HCT116 (cell line): ENCODE measurements at regions not wholly inside any gene's neighbourhood (a gene's known extent, or its start where the extent isn't known, plus 50 kb on each side); places are given as distances from the start of the nearest gene placed in this dataset.

Experiments
- ATAC-seq: fragments of 200-7000 bp; cut with Tn5 transposase; 2 replicates; pipeline ENCODE4 v1.9.1; 2020; ENCODE audit warnings: mild to moderate bottlenecking, moderate library complexity
- BruUV-seq: library from RNA; stranded (reverse); fragments of 400-500 nt; replicated peaks from 2 replicates; lab custom pipeline; 2021; lab: Mats Ljungman, UMichigan
- CTCF ChIA-PET: fragments of 300-600 bp; sonication (Branson Sonifier 250); formaldehyde crosslinking; loops from one replicate; lab custom pipeline; 2021; ENCODE audit warnings: antibody characterized with exemption; lab: Charles Lee
- POLR2A ChIA-PET: fragments of 300-600, 350-600 bp; sonication (Branson Sonifier 250); formaldehyde crosslinking; loops from one replicate; lab custom pipeline; 2021; ENCODE audit warnings: antibody characterized with exemption; lab: Charles Lee
- RAD21 ChIA-PET, 2 experiments: fragments of 300-600 bp; sonication (Branson Sonifier 250); formaldehyde crosslinking; loops; one replicate each; lab custom pipeline; 2023; ENCODE audit warnings: low total read pairs in 2 of 2; ENCODE audit not compliant: uncharacterized antibody in 2 of 2, unreplicated experiment in 2 of 2, low non-redundant PET in 1 of 2; lab: Charles Lee
- DNase-seq: peaks from one replicate; pipeline ENCODE4 v3.0.0-alpha.2; 2010; ENCODE audit warnings: low read depth, low spot score
- H2AFZ ChIP-seq: fragments of 200-600 bp; shearing (Covaris generic), sonication (generic); 2 replicates; pipeline ENCODE4 v1.6.1; 2017; ENCODE audit warnings: low read depth, mixed run types, mixed read lengths, antibody characterized with exemption, low read length; ENCODE audit not compliant: poor library complexity, severe bottlenecking
- H3K27ac ChIP-seq: 2 replicates; pipeline ENCODE4 v1.5.1; 2012; ENCODE audit warnings: low read depth, low read length
- H3K27me3 ChIP-seq: fragments of 200-600 bp; sonication (generic); 2 replicates; pipeline ENCODE4 v1.6.1; 2016; ENCODE audit warnings: mixed run types, low read length, mixed read lengths; ENCODE audit not compliant: insufficient read depth
- H3K36me3 ChIP-seq, 2 experiments: fragments of 200-500 bp in 1 of 2; fragments of 200-600 bp in 1 of 2; sonication (Bioruptor generic) in 1 of 2; sonication (generic) in 1 of 2; 2 replicates each; pipeline versions ENCODE4 v1.5.1 to v1.6.1; 2014 to 2016; ENCODE audit warnings: low read length in 2 of 2, inconsistent platforms in 1 of 2, mixed read lengths in 1 of 2, mixed run types in 1 of 2; ENCODE audit not compliant: insufficient read depth in 2 of 2, control insufficient read depth in 1 of 2
- H3K4me1 ChIP-seq, 2 experiments: fragments of 200-600 bp in 1 of 2; sonication (generic) in 1 of 2; 2 replicates each; pipeline versions ENCODE4 v1.5.1 to v1.6.1; 2012 to 2017; ENCODE audit warnings: low read length in 2 of 2, inconsistent platforms in 1 of 2, mild to moderate bottlenecking in 1 of 2, mixed read lengths in 1 of 2, mixed run types in 1 of 2, moderate library complexity in 1 of 2; ENCODE audit not compliant: insufficient read depth in 2 of 2, control insufficient read depth in 1 of 2
- H3K4me2 ChIP-seq: fragments of 200-600 bp; sonication (generic); 2 replicates; pipeline ENCODE4 v1.6.1; 2017; ENCODE audit warnings: mixed run types, low read length, mixed read lengths
- H3K4me3 ChIP-seq, 2 experiments: fragments of 200-600 bp in 1 of 2; sonication (generic) in 1 of 2; replicated peaks in 1 of 2; 2 replicates each; pipeline ENCODE4 v1.5.1; 2011 to 2016; ENCODE audit warnings: low read length in 2 of 2, control low read depth in 1 of 2, low read depth in 1 of 2, mild to moderate bottlenecking in 1 of 2, mixed read lengths in 1 of 2, mixed run types in 1 of 2
- H3K79me2 ChIP-seq: fragments of 200-600 bp; sonication (generic); 2 replicates; pipeline ENCODE4 v1.6.1; 2017; ENCODE audit warnings: mild to moderate bottlenecking, mixed run types, low read length, moderate library complexity, mixed read lengths; ENCODE audit not compliant: insufficient read depth
- H3K9ac ChIP-seq: fragments of 200-600 bp; sonication (generic); 2 replicates; pipeline ENCODE4 v1.6.1; 2016; ENCODE audit warnings: low read length, mixed read lengths
- H3K9me2 ChIP-seq: fragments of 200-600 bp; sonication (generic), shearing (Covaris generic); 2 replicates; pipeline ENCODE4 v1.6.1; 2017; ENCODE audit warnings: mixed run types, mild to moderate bottlenecking, moderate library complexity; ENCODE audit not compliant: insufficient read depth
- H3K9me3 ChIP-seq, 2 experiments: fragments of 200-500 bp in 1 of 2; fragments of 200-600 bp in 1 of 2; sonication (Bioruptor generic) in 1 of 2; sonication (generic) in 1 of 2; 2 replicates each; pipeline ENCODE4 v1.6.1; 2014 to 2017; ENCODE audit warnings: low read length in 2 of 2, mixed read lengths in 2 of 2, inconsistent platforms in 1 of 2, low read depth in 1 of 2, mild to moderate bottlenecking in 1 of 2, mixed run types in 1 of 2, moderate library complexity in 1 of 2; ENCODE audit not compliant: control insufficient read depth in 1 of 2, insufficient read depth in 1 of 2
- H4K20me1 ChIP-seq: fragments of 200-600 bp; sonication (generic), shearing (Covaris generic); 2 replicates; pipeline ENCODE4 v1.6.1; 2017; ENCODE audit warnings: mixed run types, mild to moderate bottlenecking, moderate library complexity; ENCODE audit not compliant: insufficient read depth
- CEBPB ChIP-seq: IDR thresholded peaks from 2 replicates; pipeline ENCODE4 v1.6.1; 2012; ENCODE audit warnings: low read depth
- CTCF ChIP-seq, 3 experiments: fragments of 200-600 bp in 1 of 3; sonication (generic) in 1 of 3; IDR thresholded peaks in 2 of 3; conservative IDR thresholded peaks in 1 of 3; 2 replicates each; pipeline ENCODE4 v1.5.1; 2012 to 2017; ENCODE audit warnings: low read depth in 2 of 3, low read length in 2 of 3, antibody characterized with exemption in 1 of 3, borderline replicate concordance in 1 of 3, control low read depth in 1 of 3, mild to moderate bottlenecking in 1 of 3, mixed read lengths in 1 of 3, mixed run types in 1 of 3, moderate library complexity in 1 of 3; ENCODE audit not compliant: insufficient read depth in 1 of 3
- EGR1 ChIP-seq: IDR thresholded peaks from 2 replicates; pipeline ENCODE4 v1.6.1; 2012; ENCODE audit warnings: low read depth
- ELF1 ChIP-seq: IDR thresholded peaks from 2 replicates; pipeline ENCODE4 v1.6.1; 2012; ENCODE audit warnings: low read depth, borderline replicate concordance
- EZH2phosphoT487 ChIP-seq: fragments of 200-600 bp; IDR thresholded peaks from 2 replicates; pipeline ENCODE4 v1.6.1; 2018; ENCODE audit warnings: antibody characterized with exemption, borderline replicate concordance
- MAX ChIP-seq: IDR thresholded peaks from 2 replicates; pipeline ENCODE4 v1.6.1; 2012
- RAD21 ChIP-seq: IDR thresholded peaks from 2 replicates; pipeline ENCODE4 v1.6.1; 2012; ENCODE audit warnings: low read depth, mild to moderate bottlenecking
- SP1 ChIP-seq: IDR thresholded peaks from 2 replicates; pipeline ENCODE4 v1.6.1; 2012; ENCODE audit warnings: low read depth
- ZNF274 ChIP-seq: fragments of 200-500 bp; sonication (Bioruptor generic); IDR thresholded peaks from 2 replicates; pipeline ENCODE4 v1.6.1; 2014; ENCODE audit warnings: mild to moderate bottlenecking, low read depth, low read length, inconsistent platforms
- intact Hi-C: fragments of 100-400 bp; cut with micrococcal nuclease; formaldehyde crosslinking; loops from 2 replicates; pipeline ENCODE4 v1.10.0; 2022

GRCh38 chr3:180749322-180749721 is 70.0 kb upstream of the CCDC39 start:
- ChIA-PET RAD21 (no interaction called here), CTCF (no interaction called here), POLR2A (no interaction called here)
- H3K79me2 ChIP-seq = no peaks in the 10 kb centered on the region
- intact Hi-C loops = no loop called here
- H3K4me1 ChIP-seq = no peaks in the 10 kb centered on the region
- H3K27me3 ChIP-seq = peaks cover 8% of the 10 kb centered on the region
- H4K20me1 ChIP-seq = no peaks in the 10 kb centered on the region
- DNase-seq (no peak), ATAC-seq (no peak)
- TF ChIP-seq ZNF274 = no peak
- TF ChIP-seq SP1 = no peak
- TF ChIP-seq EZH2phosphoT487 = no peak
- no peak for TF ChIP-seq MAX
- TF ChIP-seq RAD21 = no peak
- no peak for TF ChIP-seq CTCF (IDR thresholded peaks at IDR 0.05 in 2 of 3, conservative IDR thresholded peaks at IDR 0.05 in 1 of 3; ENCODE audit: borderline replicate concordance in 1 of 3, insufficient read depth in 1 of 3, low read depth in 2 of 3, low read length in 2 of 3)
- H3K9ac ChIP-seq = no peak overlapping the region
- H3K36me3 ChIP-seq = no peaks in the 10 kb centered on the region
- BruUV-seq = no TSS peak
- H3K9me2 ChIP-seq = no peaks in the 10 kb centered on the region
- no peak overlapping the region for H3K4me2 ChIP-seq
- no peak overlapping the region for H2AFZ ChIP-seq
- no peaks in the 10 kb centered on the region for H3K9me3 ChIP-seq
- H3K4me3 ChIP-seq = no peak overlapping the region
- no peak overlapping the region for H3K27ac ChIP-seq

GRCh38 chr3:180749796-180750195 is 70.5 kb upstream of the CCDC39 start:
- H3K27me3 ChIP-seq = peaks cover 4% of the 10 kb centered on the region; the same call in 1 of the 2 replicates
- H3K9me3 ChIP-seq = no peaks in the 10 kb centered on the region
- no peak for ATAC-seq
- H3K4me2 ChIP-seq = no peak overlapping the region
- BruUV-seq = no TSS peak
- H3K4me1 ChIP-seq = no peaks in the 10 kb centered on the region
- no peak overlapping the region for H3K9ac ChIP-seq
- TF ChIP-seq CTCF (IDR thresholded peaks at IDR 0.05 in 2 of 3, conservative IDR thresholded peaks at IDR 0.05 in 1 of 3; ENCODE audit: borderline replicate concordance in 1 of 3, insufficient read depth in 1 of 3, low read depth in 2 of 3, low read length in 2 of 3) = no peak
- TF ChIP-seq EGR1 = no peak
- no peak for TF ChIP-seq SP1
- TF ChIP-seq ZNF274 = no peak
- no peak for TF ChIP-seq ELF1
- no peak for TF ChIP-seq CEBPB
- no peak for TF ChIP-seq MAX
- TF ChIP-seq, all 23 proteins: peak for 0
- no peak overlapping the region for H2AFZ ChIP-seq
- no peaks in the 10 kb centered on the region for H4K20me1 ChIP-seq
- no peak overlapping the region for H3K27ac ChIP-seq
- RAD21 ChIA-PET = no interaction called here
- CTCF ChIA-PET = no interaction called here
- DNase-seq = no peak
- POLR2A ChIA-PET = no interaction called here
- intact Hi-C loops = no loop called here
- H3K4me3 ChIP-seq = no peak overlapping the region
- H3K79me2 ChIP-seq = no peaks in the 10 kb centered on the region
- no peaks in the 10 kb centered on the region for H3K36me3 ChIP-seq
- H3K9me2 ChIP-seq = no peaks in the 10 kb centered on the region
